Caki2 (cell line): ENCODE measurements at regions not wholly inside any gene's neighbourhood (a gene's known extent, or its start where the extent isn't known, plus 50 kb on each side); places are given as distances from the start of the nearest gene placed in this dataset.

Source experiments
- DNase-seq: peaks from one replicate; pipeline ENCODE4 v3.0.0-alpha.2; 2015; ENCODE audit warnings: low read depth
- in situ Hi-C: cut with HindIII; loops from 2 replicates; pipeline ENCODE4 v1.10.0; 2016; ENCODE audit warnings: low sequenced_read_pairs, low pct_unique_long_range_greater_than_20kb, mixed read lengths

GRCh38 chr6:87829622-87830121 lies 127.6 kb upstream of the AKIRIN2 start:
- in situ Hi-C loops, result no loop called here
- DNase-seq, result no peak

DNA sequence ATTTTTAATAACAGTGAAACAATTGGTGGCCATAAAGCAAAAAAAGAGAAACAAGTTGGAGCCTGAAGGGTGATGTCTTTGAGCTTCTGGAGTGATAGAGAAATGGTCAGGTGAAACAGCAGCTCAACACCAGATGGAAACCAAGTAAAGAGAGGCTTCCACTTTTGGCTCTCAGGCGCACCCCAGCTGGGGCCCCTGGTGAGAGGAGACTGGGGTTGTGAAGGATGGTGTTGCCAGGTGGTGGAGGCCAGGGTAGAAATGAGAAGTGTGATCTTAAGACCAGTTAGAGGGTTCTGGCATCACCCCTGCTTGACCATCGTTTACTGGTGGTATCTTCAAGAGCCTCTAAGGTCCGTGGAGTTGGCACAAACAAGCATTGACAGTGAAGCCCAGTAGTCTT lies 126.0 kb upstream of the AKIRIN2 start:
- in situ Hi-C loops, result no loop called here

DNA sequence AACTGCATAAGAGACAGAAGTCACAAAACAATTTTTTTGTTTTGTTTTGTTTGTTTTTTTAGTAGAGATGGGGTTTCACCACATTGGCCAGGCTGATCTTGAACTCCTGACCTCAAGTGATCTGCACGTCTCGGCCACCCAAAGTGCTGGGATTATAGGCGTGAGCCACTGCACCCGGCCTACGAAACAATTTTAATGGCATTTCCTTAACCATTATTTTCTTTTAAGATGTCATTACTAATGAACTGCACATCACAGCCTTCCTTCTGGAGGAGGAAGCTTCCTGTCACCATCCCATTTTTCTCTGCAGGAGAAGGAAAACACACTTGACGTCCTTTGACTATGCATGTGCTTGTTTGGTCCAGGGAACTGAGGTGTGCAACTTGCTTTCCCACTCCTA lies 125.3 kb upstream of the AKIRIN2 start:
- in situ Hi-C loops, result no loop called here
- no peak for DNase-seq

More for the DNA sequence above, 126.0 kb upstream of the AKIRIN2 start:
- DNase-seq, result no peak

DNA sequence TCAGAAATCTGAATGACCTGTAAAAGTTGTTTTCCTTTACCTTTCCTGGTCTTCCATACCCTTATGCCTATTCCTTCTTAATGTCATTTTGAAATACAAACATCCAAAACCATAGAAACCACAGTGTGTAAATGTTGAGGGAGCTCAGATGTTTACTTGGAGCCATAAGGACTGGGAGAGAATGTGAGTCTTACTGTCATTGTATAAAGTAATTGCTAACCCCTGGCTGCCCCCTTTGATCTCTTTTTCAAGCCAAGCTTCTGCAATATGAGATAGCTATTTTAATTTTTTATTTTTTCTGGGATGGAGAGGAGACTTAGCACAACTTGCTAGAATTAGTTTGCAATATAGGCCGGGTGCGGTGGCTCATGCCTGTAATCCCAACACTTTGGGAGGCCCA lies 124.4 kb upstream of the AKIRIN2 start:
- in situ Hi-C loops, result no loop called here
- no peak for DNase-seq

DNA sequence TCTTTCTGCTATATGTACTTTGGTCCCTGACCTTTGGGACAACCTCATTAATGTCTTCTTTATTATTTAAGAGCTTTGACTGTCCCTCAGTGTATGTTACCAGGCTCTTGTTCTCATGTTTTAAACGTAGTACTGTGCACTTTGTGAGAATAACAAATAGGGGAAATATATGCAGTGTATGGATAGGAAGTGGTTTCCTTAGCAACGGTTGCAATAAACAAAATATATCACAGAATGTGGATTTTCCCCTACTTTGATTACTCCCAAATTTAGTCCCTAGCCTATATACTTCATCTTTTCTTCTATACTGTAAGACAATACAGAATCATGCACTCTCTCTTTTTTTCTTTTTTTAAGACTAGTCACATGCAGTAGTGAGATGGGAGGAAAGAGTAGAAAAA lies 123.8 kb upstream of the AKIRIN2 start:
- in situ Hi-C loops, result no loop called here
- DNase-seq, result no peak

DNA sequence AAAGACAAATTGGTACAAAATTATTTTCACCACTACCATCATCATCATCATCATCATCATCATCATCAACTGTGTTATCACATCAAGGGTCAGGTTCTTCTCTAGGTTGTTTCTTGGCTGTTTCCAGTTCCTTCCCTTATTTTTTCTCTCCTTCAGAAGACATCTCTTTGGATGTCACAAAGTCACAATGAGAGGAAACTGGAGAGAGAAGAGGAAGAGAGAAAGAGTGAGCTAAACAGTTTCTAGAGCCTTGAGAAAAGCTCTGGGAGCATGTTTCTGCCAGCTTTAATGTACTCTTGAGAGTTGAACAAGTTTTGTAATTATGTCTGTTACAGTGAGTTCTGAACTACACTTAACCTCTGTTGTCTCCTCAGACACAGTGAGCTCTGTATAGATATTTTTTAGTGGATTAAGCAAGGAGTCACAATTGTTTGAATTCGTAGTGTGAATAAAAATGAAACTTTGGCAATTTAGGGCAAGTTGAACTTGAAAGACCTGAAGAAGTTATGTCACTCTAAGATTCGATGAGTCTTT lies 123.0 kb upstream of the AKIRIN2 start:
- no peak for DNase-seq
- in situ Hi-C loops, result no loop called here

DNA sequence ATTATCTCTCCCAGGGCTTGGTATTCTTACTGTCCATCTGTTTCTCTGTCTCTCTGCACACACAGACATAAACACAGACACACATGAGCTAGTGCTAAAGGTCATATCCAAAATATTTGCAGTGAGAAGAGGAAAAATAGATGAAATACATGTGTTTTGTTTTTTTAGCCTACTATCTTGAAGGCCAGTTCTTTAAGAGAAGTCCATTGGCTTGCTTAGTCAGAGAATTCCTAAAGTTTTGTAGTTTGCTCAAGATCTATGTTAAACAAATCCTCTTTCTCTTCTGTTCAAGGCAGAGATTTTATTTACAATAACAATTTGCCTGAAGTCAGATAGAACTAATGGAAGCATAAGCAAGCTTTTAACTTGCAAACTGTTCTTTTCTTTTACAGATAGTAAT lies 120.0 kb upstream of the AKIRIN2 start:
- in situ Hi-C loops, result no loop called here
- DNase-seq, result no peak

DNA sequence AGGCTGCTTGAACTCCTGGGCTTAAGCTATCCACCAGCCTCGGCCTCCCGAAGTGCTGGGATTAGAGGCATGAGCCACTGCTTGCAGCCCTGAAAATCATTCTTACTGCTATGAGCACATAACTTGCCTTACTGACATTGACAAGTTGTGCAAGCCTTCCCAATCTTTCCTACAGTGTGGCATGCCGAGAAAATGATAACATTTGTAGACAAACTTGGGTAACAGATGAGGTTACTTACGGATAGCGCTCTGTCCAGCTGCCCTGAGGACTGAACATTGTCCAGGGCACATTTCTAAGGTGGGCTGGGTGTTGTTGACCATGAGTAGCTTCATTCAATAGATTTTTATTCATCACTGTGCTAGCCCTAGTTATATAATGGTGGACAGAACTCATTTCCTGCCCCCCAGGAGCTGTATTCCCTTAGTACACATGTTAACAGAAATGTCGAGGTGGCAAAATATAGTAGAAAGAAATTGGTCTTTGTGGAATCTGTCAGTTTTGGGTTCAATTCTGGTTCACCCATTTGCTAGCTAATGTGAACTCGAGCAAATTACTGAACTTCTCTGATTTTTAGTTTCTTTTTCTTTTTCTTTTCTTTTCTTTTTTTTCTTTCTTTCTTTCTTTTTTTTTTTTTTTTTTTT lies 118.4 kb upstream of the AKIRIN2 start:
- in situ Hi-C loops, result no loop called here
- no peak for DNase-seq

GRCh38 chr6:87817183-87817582 lies 115.2 kb upstream of the AKIRIN2 start:
- in situ Hi-C loops, result no loop called here
- DNase-seq, result no peak

- in situ Hi-C loops, result no loop called here
- DNase-seq, result no peak
Measured at GRCh38 chr6:87815449-87815848, 113.4 kb upstream of the AKIRIN2 start.

DNA sequence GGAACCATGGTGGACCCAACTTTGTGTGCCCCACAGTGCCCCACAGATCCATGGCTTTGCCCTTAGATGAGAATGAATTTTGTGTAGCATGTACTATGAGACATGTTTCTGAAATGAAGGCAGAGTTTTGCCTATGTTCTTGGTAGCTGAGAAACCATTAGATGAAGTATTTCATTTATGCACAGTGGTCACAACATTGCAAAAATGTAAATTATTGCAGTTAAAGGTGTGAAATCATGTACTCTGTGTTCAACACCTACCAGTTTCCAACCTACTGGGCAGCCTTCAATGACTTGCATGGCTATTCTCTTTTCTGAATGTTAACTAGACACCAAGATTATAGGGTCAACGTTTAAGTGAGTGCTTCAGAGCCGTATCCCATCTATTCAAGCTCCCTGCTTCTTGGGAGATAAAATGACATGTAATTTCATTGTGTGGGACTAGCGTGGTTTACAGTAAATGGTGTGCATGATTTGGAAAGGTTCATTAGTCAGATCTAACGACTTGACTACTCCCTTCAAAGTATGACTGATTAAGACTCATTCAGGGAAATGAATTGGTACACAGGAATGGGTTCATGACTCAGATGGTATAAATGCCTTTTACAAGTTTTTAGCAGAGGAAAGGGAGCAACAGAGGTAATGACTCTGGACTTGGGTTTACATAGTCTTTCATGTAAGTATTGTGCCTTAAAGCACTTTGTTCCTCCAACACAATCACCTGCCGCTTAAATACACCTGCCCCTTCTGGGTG lies 106.1 kb upstream of the AKIRIN2 start:
- no peak for DNase-seq
- in situ Hi-C loops, result no loop called here

DNA sequence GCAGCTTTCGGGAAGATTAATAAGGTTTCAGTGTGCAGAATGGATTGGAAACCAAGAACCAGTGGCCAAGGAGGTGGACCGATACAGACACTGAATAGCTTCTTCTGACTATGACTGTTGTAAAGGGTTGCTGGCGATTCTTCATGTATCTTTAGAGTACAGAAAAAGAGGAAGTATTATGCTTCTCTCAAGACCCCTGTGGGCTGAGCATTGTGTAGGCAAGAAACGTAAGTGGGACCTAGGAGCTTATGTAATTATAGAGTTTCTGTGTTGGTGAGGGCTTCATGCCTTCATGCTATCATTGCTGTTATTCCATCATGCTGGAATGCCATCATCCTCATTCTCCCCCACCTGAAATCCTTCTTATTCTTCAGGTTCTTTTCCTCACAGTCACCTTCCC lies 105.4 kb upstream of the AKIRIN2 start:
- no peak for DNase-seq
- in situ Hi-C loops, result no loop called here

DNA sequence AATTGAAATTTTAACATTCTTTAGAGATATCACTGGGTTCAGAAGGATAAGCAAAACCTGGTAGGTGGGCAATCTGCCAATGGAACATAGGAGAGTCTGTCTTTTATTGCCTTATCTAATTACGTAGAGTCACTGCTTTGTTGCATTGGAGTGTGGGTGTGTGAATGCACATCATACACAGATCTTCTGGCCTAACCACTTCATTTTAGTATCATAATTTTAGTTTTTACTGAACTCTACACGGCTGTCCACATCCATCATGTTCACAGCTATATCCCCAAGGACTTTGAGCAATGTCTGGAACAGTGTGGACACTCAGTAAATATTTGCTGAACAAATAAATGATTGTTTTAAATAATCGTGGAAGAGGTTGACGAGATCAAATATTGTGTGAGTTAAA lies 104.6 kb upstream of the AKIRIN2 start:
- in situ Hi-C loops, result no loop called here
- no peak for DNase-seq

DNA sequence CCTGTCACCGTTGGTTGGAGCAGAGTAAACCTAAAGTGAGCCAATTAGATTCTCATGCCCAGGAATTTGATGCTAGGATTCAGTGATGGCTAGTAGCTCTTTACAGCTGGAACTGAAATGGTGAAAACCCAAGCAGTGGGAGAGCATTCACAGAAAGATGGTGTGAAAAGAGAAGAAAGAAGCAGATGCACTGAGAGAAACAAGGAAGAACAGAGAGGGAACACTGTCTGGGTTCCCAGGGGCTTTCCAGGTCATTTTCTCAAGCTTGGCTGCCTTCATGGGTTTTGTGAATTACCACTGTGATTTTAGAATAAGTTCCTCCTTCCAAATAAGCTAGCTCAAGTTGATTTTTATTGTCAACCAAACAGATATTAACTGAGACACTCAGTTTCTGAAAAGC lies 104.1 kb upstream of the AKIRIN2 start:
- DNase-seq, result no peak
- in situ Hi-C loops, result no loop called here

DNA sequence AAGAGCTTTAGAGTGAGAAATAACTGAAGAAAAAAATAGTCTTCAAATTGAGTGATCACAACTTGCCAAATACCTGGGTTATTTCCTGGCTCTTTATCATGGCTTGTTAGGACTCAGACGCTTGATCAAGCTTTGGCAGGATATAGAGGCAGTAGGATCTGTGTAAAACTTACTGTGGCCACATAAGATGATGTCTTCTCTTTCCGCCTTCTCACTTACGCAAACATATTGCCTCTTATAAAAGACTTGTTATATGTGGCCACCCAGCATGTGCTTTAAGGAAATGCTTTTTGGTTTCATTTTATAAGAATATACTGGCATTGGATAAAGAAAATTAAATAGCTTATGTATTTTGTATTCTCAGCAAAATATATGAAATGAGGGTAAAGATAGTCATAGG lies 101.8 kb upstream of the AKIRIN2 start:
- DNase-seq, result no peak
- in situ Hi-C loops, result no loop called here

DNA sequence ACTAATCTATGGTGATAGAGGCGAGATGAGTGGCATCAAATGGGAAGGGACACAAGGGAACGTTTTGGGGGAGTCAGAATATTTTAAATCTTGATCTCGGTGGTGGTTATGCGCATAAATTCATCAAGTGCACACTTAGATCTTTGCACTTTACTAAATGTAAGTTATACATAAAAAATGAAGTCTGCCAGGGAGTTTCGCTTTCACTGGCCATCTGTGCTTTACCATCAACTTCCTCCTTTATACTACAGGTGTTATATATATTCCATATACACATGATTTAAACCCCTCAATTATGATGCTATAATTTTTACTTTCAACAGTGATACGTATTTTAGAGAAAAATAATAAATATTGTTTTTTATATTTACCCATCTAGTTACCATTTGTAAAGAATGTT lies 97.6 kb upstream of the AKIRIN2 start:
- in situ Hi-C loops, result no loop called here
- DNase-seq, result no peak

- in situ Hi-C loops, result no loop called here
Measured at GRCh38 chr6:87798393-87799278, 96.6 kb upstream of the AKIRIN2 start.

GRCh38 chr6:87794922-87795885 lies 93.2 kb upstream of the AKIRIN2 start:
- in situ Hi-C loops, result no loop called here
- DNase-seq, result no peak

More at GRCh38 chr6:87798393-87799278, 96.6 kb upstream of the AKIRIN2 start:
- DNase-seq, result no peak
